ENCODE measurements at regions not wholly inside any gene's neighbourhood (a gene's known extent, or its start where the extent isn't known, plus 50 kb on each side); places are given as distances from the start of the nearest gene placed in this dataset.

DNA sequence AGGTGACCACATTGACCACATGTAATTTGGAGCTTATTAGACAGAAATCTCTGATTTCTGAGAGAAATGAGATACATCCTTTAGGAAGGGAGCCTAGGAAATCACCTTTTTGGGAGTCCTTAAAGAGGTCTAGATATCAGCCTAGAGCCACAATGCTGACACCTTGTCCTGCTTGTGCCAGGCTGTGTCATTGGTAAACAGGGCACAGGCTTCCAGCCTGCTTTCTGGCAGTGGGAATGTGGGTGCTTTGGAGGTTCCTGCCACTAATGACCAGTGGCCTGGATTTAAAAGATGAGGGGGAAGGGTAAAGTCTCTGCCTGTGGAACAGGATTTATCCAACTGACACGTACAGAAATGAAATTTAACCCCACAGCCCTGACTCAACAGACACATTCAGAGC, 169.8 kb upstream of the KBTBD8 start:
- Histone ChIP-seq H3K27ac (ENCODE audit: low read depth, low read length) (no peak overlapping the region), H3K27me3 (ENCODE audit: control insufficient read depth, insufficient read depth, low read length) (peaks cover 15% of the 10 kb centered on the region), H3K4me3 (ENCODE audit: low read depth, low read length) (no peak overlapping the region), H3K9me3 (ENCODE audit: control insufficient read depth, insufficient read depth, low read length) (no peaks in the 10 kb centered on the region)
- ChIA-PET CTCF (interaction anchor here (1.0 to 3.8 kb wide), 3 partner anchors 12 to 421 kb away, joined by 3 to 17 read pairs (median 3); no protein-coding TSS in a partner anchor), POLR2A (no interaction called here)
- no peak for DNase-seq (ENCODE audit: low read depth, low spot score)
- TF ChIP-seq, protein P1, sequence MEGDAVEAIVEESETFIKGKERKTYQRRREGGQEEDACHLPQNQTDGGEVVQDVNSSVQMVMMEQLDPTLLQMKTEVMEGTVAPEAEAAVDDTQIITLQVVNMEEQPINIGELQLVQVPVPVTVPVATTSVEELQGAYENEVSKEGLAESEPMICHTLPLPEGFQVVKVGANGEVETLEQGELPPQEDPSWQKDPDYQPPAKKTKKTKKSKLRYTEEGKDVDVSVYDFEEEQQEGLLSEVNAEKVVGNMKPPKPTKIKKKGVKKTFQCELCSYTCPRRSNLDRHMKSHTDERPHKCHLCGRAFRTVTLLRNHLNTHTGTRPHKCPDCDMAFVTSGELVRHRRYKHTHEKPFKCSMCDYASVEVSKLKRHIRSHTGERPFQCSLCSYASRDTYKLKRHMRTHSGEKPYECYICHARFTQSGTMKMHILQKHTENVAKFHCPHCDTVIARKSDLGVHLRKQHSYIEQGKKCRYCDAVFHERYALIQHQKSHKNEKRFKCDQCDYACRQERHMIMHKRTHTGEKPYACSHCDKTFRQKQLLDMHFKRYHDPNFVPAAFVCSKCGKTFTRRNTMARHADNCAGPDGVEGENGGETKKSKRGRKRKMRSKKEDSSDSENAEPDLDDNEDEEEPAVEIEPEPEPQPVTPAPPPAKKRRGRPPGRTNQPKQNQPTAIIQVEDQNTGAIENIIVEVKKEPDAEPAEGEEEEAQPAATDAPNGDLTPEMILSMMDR (IDR thresholded peaks at IDR 0.05; ENCODE audit: low read depth, low read length): no peak

DNA sequence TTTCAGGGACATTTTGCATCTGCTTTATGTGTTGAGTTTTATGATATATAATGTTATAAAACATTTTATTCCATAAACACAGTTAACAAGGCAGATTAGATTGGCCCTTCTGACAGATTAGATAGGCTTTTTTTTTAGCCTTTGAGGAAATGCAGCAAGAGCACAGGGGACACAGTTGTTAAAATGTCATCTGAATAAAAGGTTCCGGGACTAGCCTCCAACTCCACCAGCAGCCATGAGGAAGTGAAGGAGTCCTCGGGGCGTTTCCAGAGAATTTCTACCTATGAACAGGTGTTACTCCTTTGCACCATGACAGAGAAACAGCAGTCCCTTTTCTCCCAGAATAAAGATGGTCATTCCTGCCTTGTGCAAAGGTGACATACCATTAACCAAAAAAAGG, 167.8 kb upstream of the KBTBD8 start:
- TF ChIP-seq, protein P1 (IDR thresholded peaks at IDR 0.05; ENCODE audit: low read depth, low read length): no peak
- Histone ChIP-seq H3K9me3 (ENCODE audit: control insufficient read depth, insufficient read depth, low read length) (no peaks in the 10 kb centered on the region; the same call in 1 of the 2 replicates), H3K27me3 (ENCODE audit: control insufficient read depth, insufficient read depth, low read length) (peaks cover 17% of the 10 kb centered on the region), H3K4me3 (ENCODE audit: low read depth, low read length) (no peak overlapping the region), H3K27ac (ENCODE audit: low read depth, low read length) (no peak overlapping the region)
- POLR2A ChIA-PET: no interaction called here
- DNase-seq (ENCODE audit: low read depth, low spot score): no peak
- CTCF ChIA-PET: interaction anchor here (0.9 to 3.8 kb wide), 4 partner anchors 8 to 552 kb away, joined by 3 to 17 read pairs (median 6); no protein-coding TSS in a partner anchor

DNA sequence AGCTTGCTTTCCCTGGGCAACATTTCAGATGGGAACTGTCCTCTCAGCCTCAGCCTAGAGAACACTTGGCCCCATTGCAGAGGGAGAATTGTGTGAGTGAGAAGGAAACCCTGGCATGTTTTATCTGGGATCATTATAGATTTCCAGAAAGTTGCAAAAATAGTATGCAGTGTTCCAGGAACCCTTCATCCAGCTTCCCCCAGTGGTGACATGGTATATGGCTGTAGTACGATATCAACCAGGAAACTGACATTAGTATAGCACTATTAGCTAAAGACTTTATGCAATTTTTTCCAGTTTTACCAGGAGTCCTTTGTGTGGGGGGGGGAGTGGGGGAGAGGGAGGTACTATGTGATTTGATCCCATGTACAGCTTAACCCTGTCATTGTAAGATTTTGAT, 166.2 kb upstream of the KBTBD8 start:
- CTCF ChIA-PET: interaction anchor here (0.8 to 2.0 kb wide), 4 partner anchors 10 to 577 kb away, joined by 3 to 8 read pairs (median 4); no protein-coding TSS in a partner anchor

DNA sequence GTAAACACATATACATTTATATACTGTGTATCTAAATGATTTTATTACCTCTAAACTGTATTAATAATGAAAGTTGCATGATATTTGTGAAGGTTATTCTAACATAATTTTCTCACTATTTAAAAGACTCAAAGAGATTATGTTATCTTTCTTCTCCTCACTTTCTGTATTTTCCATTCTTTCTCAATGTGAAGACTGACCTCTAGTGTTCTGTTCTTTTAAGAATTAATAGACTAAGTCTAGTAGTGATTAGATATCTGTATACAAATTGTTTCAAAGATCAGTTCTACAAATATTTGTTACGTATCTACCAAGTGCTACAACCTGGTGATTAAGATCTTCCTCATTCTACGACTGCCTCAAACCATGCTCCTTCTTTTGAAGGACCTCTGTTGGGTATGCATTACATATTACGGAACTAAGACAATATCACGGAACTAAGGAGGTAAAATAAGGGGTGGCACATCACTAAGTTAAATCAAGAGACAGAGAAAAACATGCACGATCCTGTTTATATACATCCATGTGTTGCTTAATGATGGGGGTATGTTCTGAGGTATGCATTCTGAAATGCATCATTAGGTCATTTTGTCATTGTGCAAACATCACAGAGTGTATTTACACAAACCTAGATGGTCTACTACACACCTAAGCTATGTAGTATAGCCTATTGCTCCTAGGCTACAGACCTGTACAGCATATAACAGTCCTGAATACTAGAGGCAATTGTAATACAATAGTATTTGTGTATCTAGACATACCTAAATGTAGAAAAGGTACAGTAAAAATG, 161.5 kb upstream of the KBTBD8 start:
- no peak for DNase-seq (ENCODE audit: low read depth, low spot score)
- Histone ChIP-seq H3K27me3 (ENCODE audit: control insufficient read depth, insufficient read depth, low read length) (peaks cover 10% of the 10 kb centered on the region), H3K4me3 (ENCODE audit: low read depth, low read length) (no peak overlapping the region), H3K27ac (ENCODE audit: low read depth, low read length) (no peak overlapping the region), H3K9me3 (ENCODE audit: control insufficient read depth, insufficient read depth, low read length) (no peaks in the 10 kb centered on the region; the same call in 1 of the 2 replicates)
- POLR2A ChIA-PET: no interaction called here
- CTCF ChIA-PET: interaction anchor here (0.6 to 1.0 kb wide), 5 partner anchors 366 to 1430 kb away, joined by 3 to 4 read pairs (median 3); no protein-coding TSS in a partner anchor
- TF ChIP-seq, protein P1 (IDR thresholded peaks at IDR 0.05; ENCODE audit: low read depth, low read length): peak; percentile 35

More for the DNA sequence above, 166.2 kb upstream of the KBTBD8 start:
- no peak overlapping the region for H3K27ac ChIP-seq (ENCODE audit: low read depth, low read length)
- H3K27me3 ChIP-seq (ENCODE audit: control insufficient read depth, insufficient read depth, low read length): peaks cover 16% of the 10 kb centered on the region
- TF ChIP-seq, protein P1 (IDR thresholded peaks at IDR 0.05; ENCODE audit: low read depth, low read length): no peak
- no peaks in the 10 kb centered on the region; the same call in 1 of the 2 replicates for H3K9me3 ChIP-seq (ENCODE audit: control insufficient read depth, insufficient read depth, low read length)
- DNase-seq (ENCODE audit: low read depth, low spot score): no peak
- POLR2A ChIA-PET: no interaction called here
- H3K4me3 ChIP-seq (ENCODE audit: low read depth, low read length): no peak overlapping the region

DNA sequence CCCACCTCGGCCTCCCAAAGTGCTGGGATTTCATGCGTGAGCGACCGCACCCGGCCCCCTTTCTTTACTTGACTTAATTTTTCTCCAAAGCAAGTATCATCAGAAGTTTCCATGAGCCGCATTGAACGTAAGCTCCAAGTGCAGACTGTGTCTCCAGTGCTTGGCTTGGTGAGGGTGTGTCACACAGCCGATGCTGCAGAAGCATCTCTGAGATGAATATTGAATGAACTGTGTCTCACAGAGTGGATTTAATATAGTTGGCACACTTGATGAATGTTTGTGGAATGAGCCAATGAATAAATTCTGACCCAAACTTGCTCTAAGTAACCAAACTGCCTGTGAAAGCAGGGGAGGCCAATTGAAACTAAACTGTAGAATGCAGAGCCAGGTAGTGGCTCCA, 159.4 kb upstream of the KBTBD8 start:
- Histone ChIP-seq H3K27ac (ENCODE audit: low read depth, low read length) (no peak overlapping the region), H3K4me3 (ENCODE audit: low read depth, low read length) (no peak overlapping the region), H3K27me3 (ENCODE audit: control insufficient read depth, insufficient read depth, low read length) (peaks cover 5% of the 10 kb centered on the region), H3K9me3 (ENCODE audit: control insufficient read depth, insufficient read depth, low read length) (no peaks in the 10 kb centered on the region; the same call in none of the 2 replicates)
- no peak for DNase-seq (ENCODE audit: low read depth, low spot score)
- TF ChIP-seq, protein P1 (IDR thresholded peaks at IDR 0.05; ENCODE audit: low read depth, low read length): no peak
- POLR2A ChIA-PET: no interaction called here
- CTCF ChIA-PET: interaction anchor here (0.6 to 0.9 kb wide), 2 partner anchors 570 to 586 kb away, joined by 3 read pairs; no protein-coding TSS in a partner anchor
